Amniotic stem cell (primary cell): ENCODE measurements at regions not wholly inside any gene's neighbourhood (a gene's known extent, or its start where the extent isn't known, plus 50 kb on each side); places are given as distances from the start of the nearest gene placed in this dataset.

Experiments used
- DNase-seq: peaks from one replicate; lab custom pipeline; 2025; lab: John Stamatoyannopoulos, UW

- no peak for DNase-seq
These were observed 271.7 kb downstream of the DUSP10 start for GRCh38 chr1:221470000-221470698.

GRCh38 chr1:221473411-221473810 lies 268.5 kb downstream of the DUSP10 start:
- DNase-seq, result no peak

GRCh38 chr1:221477252-221477651 lies 264.6 kb downstream of the DUSP10 start:
- DNase-seq, result no peak

- peak; percentile 78 for DNase-seq
These were observed 263.6 kb downstream of the DUSP10 start for GRCh38 chr1:221478050-221478949.

GRCh38 chr1:221487781-221488524 lies 253.9 kb downstream of the DUSP10 start:
- peak; percentile 67 for DNase-seq

GRCh38 chr1:221488550-221488949 lies 253.3 kb downstream of the DUSP10 start:
- no peak for DNase-seq

GRCh38 chr1:221494670-221495069 lies 247.2 kb downstream of the DUSP10 start:
- DNase-seq, result no peak

- DNase-seq, result no peak
These were observed 244.8 kb downstream of the DUSP10 start for GRCh38 chr1:221497046-221497445.

- no peak for DNase-seq
These were observed 238.6 kb downstream of the DUSP10 start for GRCh38 chr1:221503268-221503667.

GRCh38 chr1:221509575-221510355 lies 232.1 kb downstream of the DUSP10 start:
- no peak for DNase-seq

- no peak for DNase-seq
These were observed 230.9 kb downstream of the DUSP10 start for GRCh38 chr1:221510793-221511503.

GRCh38 chr1:221511797-221512196 lies 230.1 kb downstream of the DUSP10 start:
- DNase-seq, result no peak

- DNase-seq, result no peak
These were observed 227.1 kb downstream of the DUSP10 start for GRCh38 chr1:221514806-221515205.

GRCh38 chr1:221515496-221515895 lies 226.4 kb downstream of the DUSP10 start:
- no peak for DNase-seq

- no peak for DNase-seq
These were observed 223.9 kb downstream of the DUSP10 start for GRCh38 chr1:221517961-221518360.

- DNase-seq, result no peak
These were observed 221.6 kb downstream of the DUSP10 start for GRCh38 chr1:221520250-221520649.

- DNase-seq, result no peak
These were observed 220.2 kb downstream of the DUSP10 start for GRCh38 chr1:221521686-221522085.

- no peak for DNase-seq
These were observed 219.4 kb downstream of the DUSP10 start for GRCh38 chr1:221522529-221522940.

GRCh38 chr1:221525749-221526148 lies 216.1 kb downstream of the DUSP10 start:
- no peak for DNase-seq

GRCh38 chr1:221527302-221527701 lies 214.6 kb downstream of the DUSP10 start:
- no peak for DNase-seq
